CD8-positive, alpha-beta memory T cell (primary cell): ENCODE measurements at regions not wholly inside any gene's neighbourhood (a gene's known extent, or its start where the extent isn't known, plus 50 kb on each side); places are given as distances from the start of the nearest gene placed in this dataset.

ENCODE experiments used
- CTCF ChIA-PET: fragments of 350-600 bp; sonication (Branson Sonifier 250); formaldehyde crosslinking; loops from one replicate; lab custom pipeline; 2021; ENCODE audit warnings: antibody characterized with exemption; lab: Charles Lee
- POLR2A ChIA-PET: fragments of 350-600 bp; sonication (Branson Sonifier 250); formaldehyde crosslinking; loops from one replicate; lab custom pipeline; 2021; ENCODE audit warnings: antibody characterized with exemption; lab: Charles Lee
- DNase-seq, 5 donors: peaks; one replicate each; pipeline versions ENCODE4 v3.0.0 to v3.0.0-alpha.2; 2020 to 2022; ENCODE audit warnings: mixed read lengths in 1 of 5
- H3K27ac ChIP-seq: one replicate; pipeline ENCODE4 v1.7.0; 2013; ENCODE audit warnings: low read depth, mild to moderate bottlenecking, low read length, moderate library complexity
- H3K27me3 ChIP-seq: 2 replicates; pipeline ENCODE4 v1.7.0; 2013; ENCODE audit warnings: low read length, mild to moderate bottlenecking; ENCODE audit not compliant: insufficient read depth, poor library complexity, severe bottlenecking
- H3K36me3 ChIP-seq: 2 replicates; pipeline ENCODE4 v1.7.0; 2013; ENCODE audit warnings: mild to moderate bottlenecking, low read length, moderate library complexity; ENCODE audit not compliant: insufficient read depth
- H3K4me1 ChIP-seq: 2 replicates; pipeline ENCODE4 v1.7.0; 2013; ENCODE audit warnings: mild to moderate bottlenecking, low read length, moderate library complexity; ENCODE audit not compliant: insufficient read depth
- H3K4me3 ChIP-seq: 2 replicates; pipeline ENCODE4 v1.7.0; 2013; ENCODE audit warnings: mild to moderate bottlenecking, low read length
- H3K9me3 ChIP-seq: 2 replicates; pipeline ENCODE4 v1.7.0; 2013; ENCODE audit warnings: mild to moderate bottlenecking, low read length
- H3K27ac Mint-ChIP-seq, 8 donors: one replicate each; pipeline ENCODE4 v1.8.0; 2020 to 2021; ENCODE audit warnings: mixed read lengths in 8 of 8, mild to moderate bottlenecking in 6 of 8, inconsistent platforms in 3 of 8, moderate library complexity in 3 of 8
- H3K27me3 Mint-ChIP-seq, 2 donors: one replicate each; pipeline ENCODE4 v1.8.0; 2020 to 2021; ENCODE audit warnings: mixed read lengths in 2 of 2, mild to moderate bottlenecking in 1 of 2, moderate library complexity in 1 of 2
- H3K36me3 Mint-ChIP-seq, 3 donors: one replicate each; pipeline ENCODE4 v1.8.0; 2020 to 2021; ENCODE audit warnings: mixed read lengths in 3 of 3, inconsistent platforms in 1 of 3, mild to moderate bottlenecking in 1 of 3
- H3K4me1 Mint-ChIP-seq, 3 donors: one replicate each; pipeline ENCODE4 v1.8.0; 2020 to 2021; ENCODE audit warnings: mixed read lengths in 3 of 3, inconsistent platforms in 1 of 3, mild to moderate bottlenecking in 1 of 3
- H3K4me3 Mint-ChIP-seq, 7 donors: one replicate each; pipeline ENCODE4 v1.8.0; 2020 to 2021; ENCODE audit warnings: mixed read lengths in 7 of 7, mild to moderate bottlenecking in 6 of 7, moderate library complexity in 4 of 7, inconsistent platforms in 2 of 7
- H3K9me3 Mint-ChIP-seq, 5 donors: one replicate each; pipeline ENCODE4 v1.8.0; 2020 to 2022; ENCODE audit warnings: mixed read lengths in 5 of 5, mild to moderate bottlenecking in 3 of 5, moderate library complexity in 2 of 5, inconsistent platforms in 1 of 5

DNA sequence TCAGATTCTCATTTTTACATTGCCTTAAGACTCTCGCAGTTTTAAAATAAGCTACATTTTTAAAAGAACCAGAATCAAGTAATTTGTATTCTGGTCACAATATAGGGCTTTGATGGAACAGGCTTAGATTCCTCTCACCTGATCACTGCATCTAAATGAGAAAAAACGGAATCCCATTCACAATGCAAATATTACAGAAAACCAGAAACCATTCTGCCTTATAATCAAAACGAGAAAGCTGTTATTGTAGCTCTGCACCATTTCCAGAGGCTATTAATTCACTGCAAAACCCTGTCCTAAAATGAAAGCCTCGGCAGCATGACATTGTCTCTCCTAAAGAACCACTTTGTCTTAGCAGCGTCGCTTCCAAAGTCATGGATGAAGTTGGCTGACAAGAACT is 116.1 kb upstream of the ZNF366 start:
- no peaks in the 10 kb centered on the region for H3K36me3 Mint-ChIP-seq
- Histone ChIP-seq H3K27ac (no peak overlapping the region), H3K9me3 (no peaks in the 10 kb centered on the region), H3K27me3 (no peaks in the 10 kb centered on the region), H3K4me3 (no peak overlapping the region), H3K4me1 (no peaks in the 10 kb centered on the region), H3K36me3 (no peaks in the 10 kb centered on the region)
- H3K4me3 Mint-ChIP-seq: no peak overlapping the region
- ChIA-PET POLR2A (no interaction called here), CTCF (interaction anchor here (1.9 kb wide), 1 partner anchor 12 kb away, joined by 8 read pairs; no protein-coding TSS in a partner anchor)
- no peak overlapping the region for H3K27ac Mint-ChIP-seq
- H3K4me1 Mint-ChIP-seq: no peaks in the 10 kb centered on the region
- H3K9me3 Mint-ChIP-seq: no peaks in the 10 kb centered on the region
- DNase-seq: no peak
- peaks cover 3 to 11% of the 10 kb centered on the region in 2 donors for H3K27me3 Mint-ChIP-seq

DNA sequence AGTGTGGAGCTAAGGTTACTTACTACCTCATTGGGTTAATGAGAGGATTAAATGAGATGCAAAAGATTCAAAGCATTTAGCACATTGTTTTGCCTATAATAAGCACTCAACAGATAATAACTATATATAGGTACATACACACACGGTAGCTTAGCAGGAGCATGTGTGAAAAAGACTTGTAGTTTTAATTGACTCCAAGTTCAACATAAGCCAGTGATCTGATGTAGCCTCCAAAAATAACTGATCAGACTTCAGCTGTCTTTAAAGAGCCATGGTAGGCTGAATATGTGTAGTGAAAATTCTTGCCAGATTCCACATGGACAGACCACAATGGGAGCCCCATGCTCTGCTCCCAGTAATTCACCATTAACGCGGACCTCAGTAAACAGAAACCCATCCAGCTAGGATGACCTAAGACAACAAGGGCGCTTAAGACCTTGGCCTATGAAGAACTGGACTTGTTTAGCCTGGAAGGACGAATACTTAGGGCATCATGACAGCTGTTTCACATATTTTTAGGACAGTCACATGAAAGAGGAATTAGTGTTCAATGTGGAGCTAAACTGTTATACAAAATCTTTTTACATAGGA is 115.1 kb upstream of the ZNF366 start:
- no peaks in the 10 kb centered on the region for H3K4me1 ChIP-seq
- no peak for DNase-seq
- no peaks in the 10 kb centered on the region for H3K9me3 Mint-ChIP-seq
- ChIA-PET POLR2A (no interaction called here), CTCF (interaction anchor here (0.7 to 1.9 kb wide), 2 partner anchors 10 to 11 kb away, joined by 3 to 8 read pairs; no protein-coding TSS in a partner anchor)
- H3K36me3 ChIP-seq: no peaks in the 10 kb centered on the region
- no peak overlapping the region for H3K27ac ChIP-seq
- H3K4me3 ChIP-seq: no peak overlapping the region
- no peak overlapping the region for H3K27ac Mint-ChIP-seq
- H3K4me3 Mint-ChIP-seq: no peak overlapping the region
- H3K4me1 Mint-ChIP-seq: no peaks in the 10 kb centered on the region
- H3K9me3 ChIP-seq: no peaks in the 10 kb centered on the region
- H3K36me3 Mint-ChIP-seq: no peaks in the 10 kb centered on the region
- no peaks in the 10 kb centered on the region for H3K27me3 ChIP-seq
- H3K27me3 Mint-ChIP-seq: peaks cover 3 to 11% of the 10 kb centered on the region in 2 donors

DNA sequence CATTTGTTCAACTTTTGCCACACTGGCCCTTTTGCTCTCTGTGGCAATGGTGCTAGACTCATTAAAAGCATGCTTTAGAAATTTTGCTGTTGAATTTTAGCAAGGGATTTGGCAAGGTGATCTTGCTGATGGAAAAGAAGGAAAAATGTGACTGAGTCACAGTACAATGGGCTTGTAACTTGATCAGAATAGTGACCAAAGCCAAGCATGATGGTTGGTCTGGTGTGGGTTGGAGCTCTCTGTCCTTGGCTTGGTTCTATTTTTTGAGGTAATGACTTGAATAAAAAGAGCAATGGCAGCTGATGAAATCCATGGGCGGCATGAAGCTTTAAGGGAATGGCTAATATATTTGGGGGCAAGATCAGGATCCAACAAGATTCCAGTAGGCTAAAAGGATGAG is 114.4 kb upstream of the ZNF366 start:
- Mint-ChIP-seq H3K4me3 (no peak overlapping the region), H3K27ac (no peak overlapping the region), H3K4me1 (no peaks in the 10 kb centered on the region), H3K36me3 (no peaks in the 10 kb centered on the region), H3K27me3 (peaks cover 3 to 11% of the 10 kb centered on the region in 2 donors), H3K9me3 (no peaks in the 10 kb centered on the region)
- Histone ChIP-seq H3K27ac (no peak overlapping the region), H3K4me1 (no peaks in the 10 kb centered on the region), H3K9me3 (no peaks in the 10 kb centered on the region), H3K36me3 (no peaks in the 10 kb centered on the region), H3K27me3 (no peaks in the 10 kb centered on the region), H3K4me3 (no peak overlapping the region)
- ChIA-PET CTCF (interaction anchor here (0.7 to 1.9 kb wide), 2 partner anchors 11 kb away, joined by 3 to 8 read pairs; no protein-coding TSS in a partner anchor), POLR2A (no interaction called here)
- no peak for DNase-seq

DNA sequence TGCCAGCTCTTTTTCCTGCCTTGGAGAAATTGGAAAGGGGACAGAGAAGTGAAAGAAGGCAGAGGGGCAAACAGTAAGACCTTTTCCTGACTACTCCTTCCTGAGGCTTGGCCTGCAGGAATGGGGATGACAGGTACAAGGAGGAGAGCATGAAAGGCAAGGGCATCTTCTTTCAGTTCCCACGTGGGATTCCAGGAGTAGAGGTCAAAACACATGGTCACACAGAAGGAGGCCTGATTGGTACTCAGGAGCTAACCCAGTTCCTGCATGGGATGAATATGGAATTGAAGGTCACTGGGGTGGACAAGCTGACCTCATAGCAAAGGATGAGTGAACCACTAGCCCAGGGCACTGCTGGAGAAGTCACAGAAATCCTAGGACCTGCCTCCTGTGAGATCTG is 112.5 kb upstream of the ZNF366 start:
- POLR2A ChIA-PET: no interaction called here

DNA sequence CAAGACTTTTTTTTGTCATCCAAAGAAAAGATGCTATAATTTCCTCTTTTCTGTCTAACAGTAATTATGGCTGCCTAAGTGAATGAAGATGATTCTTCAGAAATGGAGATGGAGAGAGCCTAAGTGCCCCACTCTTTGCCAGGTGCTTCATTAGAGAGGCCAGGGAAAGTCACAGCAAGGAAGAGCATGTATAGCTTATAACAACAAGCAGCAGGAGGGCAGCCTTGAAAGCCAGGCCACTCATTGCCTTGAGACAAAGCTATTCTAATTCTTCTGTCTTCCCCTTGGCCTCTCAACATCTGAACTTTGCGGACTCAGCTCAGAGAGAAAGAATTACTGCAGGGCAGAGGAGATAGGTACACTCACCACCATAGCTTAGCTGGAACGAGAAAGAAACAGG is 112.0 kb upstream of the ZNF366 start:
- Mint-ChIP-seq H3K9me3 (no peaks in the 10 kb centered on the region), H3K4me3 (no peak overlapping the region), H3K4me1 (no peaks in the 10 kb centered on the region), H3K27ac (no peak overlapping the region), H3K27me3 (peaks cover 3 to 11% of the 10 kb centered on the region in 2 donors), H3K36me3 (no peaks in the 10 kb centered on the region)
- Histone ChIP-seq H3K36me3 (no peaks in the 10 kb centered on the region), H3K4me1 (no peaks in the 10 kb centered on the region), H3K9me3 (no peaks in the 10 kb centered on the region), H3K27ac (no peak overlapping the region), H3K4me3 (no peak overlapping the region), H3K27me3 (no peaks in the 10 kb centered on the region)
- ChIA-PET POLR2A (no interaction called here), CTCF (no interaction called here)
- DNase-seq: no peak

More for the DNA sequence above, 112.5 kb upstream of the ZNF366 start:
- CTCF ChIA-PET: no interaction called here
- H3K9me3 Mint-ChIP-seq: no peaks in the 10 kb centered on the region
- H3K4me1 ChIP-seq: no peaks in the 10 kb centered on the region
- no peak for DNase-seq
- no peaks in the 10 kb centered on the region for H3K36me3 Mint-ChIP-seq
- no peaks in the 10 kb centered on the region for H3K9me3 ChIP-seq
- H3K27ac ChIP-seq: no peak overlapping the region
- no peak overlapping the region for H3K4me3 Mint-ChIP-seq
- no peaks in the 10 kb centered on the region for H3K4me1 Mint-ChIP-seq
- no peaks in the 10 kb centered on the region for H3K36me3 ChIP-seq
- no peak overlapping the region for H3K27ac Mint-ChIP-seq
- peaks cover 3 to 11% of the 10 kb centered on the region in 2 donors for H3K27me3 Mint-ChIP-seq
- H3K27me3 ChIP-seq: no peaks in the 10 kb centered on the region
- no peak overlapping the region for H3K4me3 ChIP-seq

GRCh38 chr5:72618708-72619107 is 111.5 kb upstream of the ZNF366 start:
- no peak overlapping the region for H3K27ac Mint-ChIP-seq
- no peak overlapping the region for H3K4me3 Mint-ChIP-seq
- no peak for DNase-seq
- no peaks in the 10 kb centered on the region for H3K27me3 ChIP-seq
- no peak overlapping the region for H3K4me3 ChIP-seq
- POLR2A ChIA-PET: no interaction called here
- H3K27ac ChIP-seq: no peak overlapping the region
- H3K9me3 ChIP-seq: no peaks in the 10 kb centered on the region
- no peaks in the 10 kb centered on the region for H3K4me1 ChIP-seq
- no peaks in the 10 kb centered on the region for H3K4me1 Mint-ChIP-seq
- H3K36me3 Mint-ChIP-seq: no peaks in the 10 kb centered on the region
- CTCF ChIA-PET: no interaction called here
- peaks cover 3 to 8% of the 10 kb centered on the region in 2 donors for H3K27me3 Mint-ChIP-seq
- no peaks in the 10 kb centered on the region for H3K9me3 Mint-ChIP-seq
- no peaks in the 10 kb centered on the region for H3K36me3 ChIP-seq

- DNase-seq: no peak
- no peak overlapping the region for H3K27ac Mint-ChIP-seq
- H3K9me3 ChIP-seq: no peaks in the 10 kb centered on the region
- no peak overlapping the region for H3K27ac ChIP-seq
- H3K4me1 Mint-ChIP-seq: peaks cover 0 to 6% (median 2%) of the 10 kb centered on the region in 3 donors
- H3K36me3 Mint-ChIP-seq: no peaks in the 10 kb centered on the region
- ChIA-PET POLR2A (no interaction called here), CTCF (no interaction called here)
- no peaks in the 10 kb centered on the region for H3K36me3 ChIP-seq
- peaks cover 1 to 4% of the 10 kb centered on the region in 2 donors for H3K27me3 Mint-ChIP-seq
- no peaks in the 10 kb centered on the region for H3K4me1 ChIP-seq
- no peaks in the 10 kb centered on the region for H3K27me3 ChIP-seq
- no peak overlapping the region for H3K4me3 ChIP-seq
- no peak overlapping the region for H3K4me3 Mint-ChIP-seq
- no peaks in the 10 kb centered on the region for H3K9me3 Mint-ChIP-seq
These were observed 107.9 kb upstream of the ZNF366 start for GRCh38 chr5:72615061-72615460.

DNA sequence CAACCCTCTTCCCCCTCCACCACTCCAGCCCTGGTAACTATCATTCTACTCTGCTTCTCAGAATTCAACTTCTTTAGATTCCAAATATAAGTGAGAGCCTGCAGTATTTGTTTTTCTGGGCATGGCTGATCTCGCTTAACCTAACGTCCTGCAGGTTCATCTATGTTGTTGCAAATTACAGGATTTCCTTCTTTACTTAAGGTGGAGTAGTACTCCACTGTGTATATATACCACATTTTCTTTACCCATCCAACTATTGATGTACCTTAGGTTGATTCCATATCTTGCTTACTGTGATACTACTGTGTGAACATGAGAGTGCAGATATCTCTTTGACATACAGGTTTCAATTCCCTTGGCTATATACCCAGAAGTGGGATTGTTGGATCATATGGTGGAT is 106.3 kb upstream of the ZNF366 start:
- H3K27ac ChIP-seq: no peak overlapping the region
- H3K4me1 ChIP-seq: no peaks in the 10 kb centered on the region
- H3K27me3 Mint-ChIP-seq: peaks cover 0 to 4% of the 10 kb centered on the region in 2 donors
- no peak overlapping the region for H3K4me3 Mint-ChIP-seq
- H3K27me3 ChIP-seq: no peaks in the 10 kb centered on the region
- H3K9me3 ChIP-seq: no peaks in the 10 kb centered on the region
- peaks cover 0 to 6% (median 2%) of the 10 kb centered on the region in 3 donors for H3K4me1 Mint-ChIP-seq
- CTCF ChIA-PET: no interaction called here
- H3K4me3 ChIP-seq: no peak overlapping the region
- POLR2A ChIA-PET: no interaction called here
- H3K36me3 Mint-ChIP-seq: no peaks in the 10 kb centered on the region
- no peak overlapping the region for H3K27ac Mint-ChIP-seq
- H3K9me3 Mint-ChIP-seq: no peaks in the 10 kb centered on the region
- DNase-seq: no peak
- H3K36me3 ChIP-seq: no peaks in the 10 kb centered on the region
